HuH-7 (cell line): ENCODE measurements at regions not wholly inside any gene's neighbourhood (a gene's known extent, or its start where the extent isn't known, plus 50 kb on each side); places are given as distances from the start of the nearest gene placed in this dataset.
"Not testable (repeated sequence)": the region's sequence is repeated elsewhere in the genome, so short reads cannot be mapped to it uniquely, and the experiment has no call there.

Experiments used
- DNase-seq: peaks from one replicate; pipeline ENCODE4 v3.0.0; 2011; ENCODE audit warnings: low spot score

DNA sequence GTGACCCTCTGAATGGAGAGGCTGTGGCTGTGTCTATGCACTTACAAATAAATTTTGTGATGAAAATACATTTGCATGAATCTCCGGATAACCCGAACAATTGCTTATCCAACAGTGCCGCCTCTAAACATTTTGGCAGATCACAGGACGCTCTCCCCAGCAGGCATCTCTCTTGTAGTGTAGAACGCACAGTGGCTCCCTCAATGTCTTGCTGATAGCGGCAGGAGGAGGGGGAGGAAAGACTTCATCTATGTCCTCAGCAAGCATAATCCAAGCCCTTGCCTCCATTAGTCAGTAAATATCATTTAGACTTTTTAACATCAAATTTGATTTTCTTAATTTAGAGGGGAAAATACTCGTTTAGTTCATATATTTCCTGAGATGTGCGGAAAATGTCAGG is 318.1 kb upstream of the IGF1R start:
- DNase-seq = no peak

DNA sequence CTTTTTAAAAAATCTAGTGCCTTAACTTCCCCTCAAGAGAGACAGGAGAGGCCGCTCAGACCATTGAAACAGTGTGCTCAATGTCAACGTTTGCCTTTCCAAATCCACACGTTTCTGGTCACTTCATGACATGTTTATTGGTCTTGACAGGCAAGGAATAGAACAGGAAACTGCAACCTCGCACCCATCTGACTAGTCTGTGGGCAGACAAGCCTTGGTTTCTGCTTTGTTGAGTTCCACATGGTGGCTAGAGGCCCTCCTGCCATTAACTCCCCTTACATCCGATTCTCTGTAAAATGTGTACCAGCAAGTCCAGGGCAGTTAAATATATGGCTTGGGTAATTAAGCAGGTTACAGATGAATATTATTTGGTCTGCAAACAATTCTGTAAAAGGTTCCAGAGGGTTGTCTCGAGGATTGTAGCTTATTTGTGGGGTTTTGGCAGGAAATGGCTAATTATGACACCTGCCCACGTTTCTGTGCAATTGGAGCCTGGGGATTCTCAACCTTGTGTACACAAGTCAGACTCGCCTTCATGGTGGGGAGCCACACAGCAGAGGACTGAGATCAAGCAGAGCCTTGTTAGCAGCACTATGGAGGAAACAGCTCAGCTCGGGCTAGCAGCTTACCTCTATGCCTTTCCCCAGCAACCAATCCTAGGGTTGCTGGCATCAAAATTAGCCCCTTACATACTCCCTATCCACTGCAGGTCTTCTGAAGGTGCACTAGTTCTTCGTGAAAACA is 317.5 kb upstream of the IGF1R start:
- no peak for DNase-seq

- DNase-seq = no peak
Measured at GRCh38 chr15:98331676-98332075, 316.7 kb upstream of the IGF1R start.

- no peak for DNase-seq
Measured at GRCh38 chr15:98333251-98333650, 315.1 kb upstream of the IGF1R start.

DNA sequence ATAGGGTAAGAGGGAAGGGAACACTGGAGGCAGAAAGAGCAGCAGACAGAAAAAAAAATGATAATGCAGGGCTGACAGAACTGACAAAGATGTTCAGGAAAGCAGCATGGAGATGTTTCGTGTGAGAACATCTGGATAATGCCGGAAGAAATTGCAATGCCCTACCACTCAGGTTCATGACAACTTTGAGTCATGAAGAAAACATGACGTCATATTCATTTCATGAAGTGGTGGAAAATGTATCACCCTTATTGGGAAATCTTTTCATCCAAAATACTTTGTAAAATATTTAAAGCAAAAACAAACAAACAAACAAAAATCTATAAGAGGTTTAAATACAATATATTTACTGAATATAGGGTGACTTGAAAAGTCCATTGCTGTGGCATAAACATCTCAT is 305.4 kb upstream of the IGF1R start:
- DNase-seq = no peak

DNA sequence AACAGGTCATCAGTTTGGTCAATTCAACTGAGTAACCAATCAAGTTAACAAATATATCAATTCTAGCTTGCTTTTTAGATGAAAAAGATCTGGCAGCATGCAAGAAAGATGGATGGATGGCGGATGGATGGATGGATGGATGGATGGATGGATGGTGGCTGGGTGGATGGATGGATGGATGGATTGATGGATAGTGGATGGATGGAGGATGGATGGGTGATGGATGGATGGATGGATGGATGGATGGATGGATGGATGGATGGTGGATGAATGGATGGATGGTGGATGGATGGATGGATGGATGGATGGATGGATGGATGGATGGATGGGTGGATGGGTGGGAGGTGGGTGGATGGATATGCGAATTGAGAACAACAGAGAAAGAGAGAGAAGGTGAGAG is 303.7 kb upstream of the IGF1R start:
- no peak for DNase-seq

- DNase-seq = no peak
Measured at GRCh38 chr15:98347001-98347400, 301.3 kb upstream of the IGF1R start.

DNA sequence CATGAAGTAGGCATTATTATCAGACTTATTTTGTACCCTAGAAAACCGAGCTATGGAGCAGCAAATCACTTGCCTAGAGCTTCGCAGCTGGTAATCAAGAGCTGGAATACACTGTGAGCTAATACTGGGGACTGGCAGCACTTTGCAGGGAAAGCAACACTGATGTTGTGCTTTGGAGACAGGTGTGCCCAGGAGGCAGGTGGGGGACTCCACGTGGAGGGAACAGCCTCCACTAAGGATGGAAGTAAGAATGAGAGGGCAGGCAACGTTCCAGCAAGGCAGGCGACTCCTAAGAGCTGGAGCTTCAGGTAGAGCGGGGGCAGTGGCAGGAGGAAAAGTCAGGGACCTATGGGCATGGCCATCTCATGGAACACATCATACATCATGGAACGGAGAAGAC is 300.5 kb upstream of the IGF1R start:
- DNase-seq = no peak

DNA sequence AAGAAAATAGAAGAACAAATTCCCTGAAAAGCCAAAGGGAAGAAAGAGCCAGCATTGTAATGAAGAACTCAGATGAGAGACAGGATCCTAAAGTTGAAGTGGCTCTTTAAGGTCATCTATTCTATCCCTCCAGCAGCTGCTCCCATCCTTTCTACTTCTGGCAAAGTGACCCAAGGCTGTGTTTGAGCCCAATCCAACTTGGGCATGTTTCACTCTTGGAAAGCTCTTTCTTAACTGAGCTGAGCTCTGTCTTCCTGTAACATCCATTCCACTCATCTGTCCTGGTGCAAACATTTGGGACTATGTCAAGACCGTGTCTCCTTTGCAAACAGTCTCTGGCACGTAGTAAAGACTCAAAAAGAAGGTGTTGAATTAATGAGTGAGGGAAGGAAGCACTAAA is 298.1 kb upstream of the IGF1R start:
- DNase-seq = no peak

GRCh38 chr15:98358274-98358673 is 290.1 kb upstream of the IGF1R start:
- DNase-seq = not testable (repeated sequence)

- DNase-seq = no peak
Measured at GRCh38 chr15:98358971-98359370, 289.4 kb upstream of the IGF1R start.

GRCh38 chr15:98363416-98363815 is 284.9 kb upstream of the IGF1R start:
- no peak for DNase-seq

DNA sequence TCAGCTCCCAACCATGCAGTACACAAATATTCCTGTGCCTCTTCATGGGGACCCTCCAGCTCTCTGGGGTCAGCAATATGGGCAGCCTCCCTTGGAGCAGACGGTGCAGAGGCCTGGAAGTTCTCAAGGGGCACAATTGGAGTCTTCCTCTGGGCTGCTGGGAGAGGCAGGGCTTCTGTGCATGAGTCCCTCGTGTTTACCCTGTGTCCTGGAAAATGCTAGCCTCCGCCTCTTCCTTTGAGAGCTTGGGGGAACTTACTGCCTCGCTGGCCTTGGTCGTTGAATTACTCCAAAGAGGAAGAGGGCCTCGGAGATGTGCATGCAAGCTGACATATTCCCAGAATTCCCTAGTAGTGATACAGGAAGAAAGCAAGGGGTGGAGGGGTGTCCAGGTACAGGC is 284.4 kb upstream of the IGF1R start:
- DNase-seq = no peak

DNA sequence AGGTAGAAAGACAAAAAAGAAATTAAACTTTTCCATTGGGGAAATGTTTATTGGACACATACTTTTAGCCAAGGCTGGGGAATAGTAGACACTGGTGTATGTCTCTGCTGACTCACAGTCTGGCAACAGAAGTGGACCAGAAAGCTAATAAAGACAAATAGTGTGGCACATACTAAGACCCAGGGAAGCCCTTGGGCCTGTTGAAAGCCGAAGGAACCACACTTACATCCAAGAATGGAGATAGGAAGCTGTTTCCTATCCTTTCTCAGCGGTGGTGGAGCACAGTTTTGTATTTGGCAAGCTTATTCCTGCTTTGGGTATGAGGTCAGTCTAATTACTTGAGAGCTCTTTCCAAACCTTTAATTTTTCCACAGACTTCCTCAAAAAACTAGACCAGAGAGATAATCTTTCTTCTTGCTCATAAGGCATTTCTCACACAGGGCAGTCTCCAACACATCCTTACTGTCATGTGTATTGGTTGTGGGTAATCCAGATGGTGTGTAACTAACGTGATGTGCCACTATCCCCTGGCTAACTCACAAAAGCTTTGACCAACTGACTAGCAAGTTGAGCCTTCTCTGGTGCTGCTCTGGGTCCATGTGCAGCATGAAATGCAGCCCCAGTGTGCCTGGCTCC is 279.1 kb upstream of the IGF1R start:
- DNase-seq = no peak

DNA sequence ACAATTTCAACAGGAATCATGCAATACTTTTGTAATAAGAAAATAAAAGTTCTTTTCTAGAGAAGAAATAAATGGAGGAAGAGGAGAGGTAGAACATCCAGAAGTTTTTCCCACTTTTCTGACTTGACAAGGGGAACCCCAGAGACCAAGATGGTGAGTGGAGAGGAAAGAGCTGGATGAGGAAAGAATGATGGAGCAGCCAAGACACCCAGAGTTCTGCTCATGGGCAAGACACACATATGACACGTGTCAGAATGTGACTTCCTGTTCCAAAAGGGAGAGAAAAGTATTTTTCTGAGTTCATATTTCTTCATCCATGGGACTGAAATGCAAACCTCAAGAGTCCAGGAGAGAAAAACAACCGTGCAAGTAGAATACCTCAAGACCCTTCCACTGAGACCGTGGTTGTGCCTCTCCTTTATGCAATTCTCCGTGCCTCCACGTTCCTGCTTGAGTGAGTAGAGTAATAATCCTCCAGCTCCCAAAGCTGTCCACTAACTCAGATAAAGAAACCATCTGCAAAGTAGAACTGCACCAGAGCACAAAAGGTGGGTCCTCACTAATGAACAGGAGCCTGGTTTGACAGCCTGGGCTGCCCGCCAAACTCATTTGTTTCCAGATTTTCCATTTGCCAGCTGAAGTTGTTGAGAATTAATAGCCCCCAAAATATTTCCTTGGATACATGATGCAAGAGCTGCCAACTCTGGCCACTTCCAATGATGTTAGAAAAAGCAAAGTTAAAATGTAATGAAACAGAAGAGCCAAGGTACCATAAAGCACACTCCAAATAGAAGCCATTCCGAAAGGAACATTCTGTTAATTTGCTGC is 272.6 kb upstream of the IGF1R start:
- no peak for DNase-seq

GRCh38 chr15:98380721-98381120 is 267.6 kb upstream of the IGF1R start:
- DNase-seq = no peak

DNA sequence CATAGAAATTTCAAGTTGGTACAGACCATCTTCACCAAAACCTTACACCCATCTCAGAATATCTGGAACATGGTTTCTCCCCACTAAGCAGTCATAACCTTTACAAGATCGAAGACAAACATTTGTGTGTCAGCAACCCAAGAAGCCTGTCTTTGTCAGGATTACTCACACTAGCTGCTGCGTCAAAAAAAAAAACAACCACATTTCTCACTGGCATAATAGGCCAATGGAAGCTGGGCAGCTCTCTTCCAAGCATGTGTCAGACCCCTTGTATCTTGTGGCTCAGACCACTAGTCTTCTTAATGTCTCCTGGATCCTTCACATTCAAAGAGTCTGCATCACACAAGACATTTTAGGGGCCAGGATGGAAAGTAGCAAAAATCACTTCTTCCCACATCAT is 266.9 kb upstream of the IGF1R start:
- no peak for DNase-seq

GRCh38 chr15:98382139-98382538 is 266.2 kb upstream of the IGF1R start:
- DNase-seq = no peak

- no peak for DNase-seq
Measured at GRCh38 chr15:98383571-98383970, 264.8 kb upstream of the IGF1R start.

- DNase-seq = no peak
Measured at GRCh38 chr15:98384328-98385029, 263.9 kb upstream of the IGF1R start.

- DNase-seq = no peak
Measured at GRCh38 chr15:98385752-98386381, 262.5 kb upstream of the IGF1R start.

GRCh38 chr15:98386561-98386960 is 261.8 kb upstream of the IGF1R start:
- no peak for DNase-seq
